NCI-H1436 (cell line): ENCODE measurements at regions not wholly inside any gene's neighbourhood (a gene's known extent, or its start where the extent isn't known, plus 50 kb on each side); places are given as distances from the start of the nearest gene placed in this dataset.
"Not testable (repeated sequence)": the region's sequence is repeated elsewhere in the genome, so short reads cannot be mapped to it uniquely, and the experiment has no call there.

Experiments used
- DNase-seq: peaks from one replicate; lab custom pipeline; 2025; lab: John Stamatoyannopoulos, UW

DNA sequence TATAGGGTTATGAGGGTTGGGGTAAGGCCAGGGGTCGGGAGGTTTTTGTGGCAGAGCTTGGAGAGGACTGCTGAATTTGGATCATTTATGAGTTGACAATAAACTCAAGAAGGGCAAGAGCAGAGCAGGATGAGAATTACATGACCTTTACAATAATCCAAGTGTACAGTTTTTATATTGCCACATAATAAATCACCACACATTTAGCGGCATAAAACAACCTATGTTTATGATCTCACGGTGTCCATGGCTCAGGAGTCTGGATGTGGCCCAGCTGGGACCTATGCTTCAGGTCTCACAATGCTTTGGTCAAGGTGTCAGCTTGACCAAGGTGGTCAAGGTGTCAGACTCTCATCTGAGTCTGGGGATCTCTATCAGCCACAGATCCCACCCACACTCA is 118.3 kb upstream of the WSCD1 start:
- no peak for DNase-seq

GRCh38 chr17:5952518-5952917 is 117.7 kb upstream of the WSCD1 start:
- DNase-seq = peak; percentile 37

GRCh38 chr17:5955764-5956163 is 114.4 kb upstream of the WSCD1 start:
- no peak for DNase-seq

GRCh38 chr17:5958850-5959249 is 111.3 kb upstream of the WSCD1 start:
- DNase-seq = no peak

GRCh38 chr17:5962371-5962770 is 107.8 kb upstream of the WSCD1 start:
- no peak for DNase-seq

- DNase-seq = no peak
Observed at GRCh38 chr17:5971969-5972368, 98.2 kb upstream of the WSCD1 start.

DNA sequence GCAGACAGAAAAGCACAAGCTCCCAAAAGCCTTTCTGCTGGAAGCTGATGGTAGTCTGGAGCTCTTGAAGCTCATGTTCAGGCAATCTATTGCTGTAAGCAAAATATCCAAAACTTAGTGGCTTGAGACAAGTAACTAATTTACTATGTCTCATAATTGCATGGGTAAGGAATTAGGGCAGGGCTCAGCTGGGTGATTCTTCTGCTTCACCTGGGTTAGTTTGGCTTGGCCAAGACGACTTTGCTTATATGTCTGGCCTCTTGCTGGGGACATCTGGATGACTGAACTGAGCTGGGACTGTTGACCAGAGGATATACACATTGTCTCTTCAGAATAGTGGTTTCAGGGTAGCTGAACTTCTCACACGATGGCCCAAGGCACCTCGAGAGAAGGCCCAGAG is 96.8 kb upstream of the WSCD1 start:
- no peak for DNase-seq

- DNase-seq = no peak
Observed at GRCh38 chr17:5975661-5976060, 94.5 kb upstream of the WSCD1 start.

DNA sequence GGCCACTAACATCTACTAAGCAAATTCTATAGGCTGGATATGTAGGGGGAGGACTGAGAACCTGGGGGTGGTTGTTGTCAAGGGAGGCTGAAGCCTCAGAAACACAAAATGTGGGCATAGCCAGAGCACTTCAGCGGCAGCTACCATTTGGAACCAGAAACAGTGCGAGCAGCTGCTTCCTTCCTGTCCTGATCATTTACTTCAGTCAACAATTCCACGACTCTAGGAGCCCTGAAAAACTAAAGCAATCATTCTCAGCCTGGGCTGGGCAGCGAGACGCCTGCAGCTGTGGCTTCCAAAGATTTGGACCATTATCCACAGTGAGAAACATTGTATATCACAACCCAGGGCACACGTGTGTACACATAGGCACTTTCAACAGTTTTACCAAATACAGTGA is 93.9 kb upstream of the WSCD1 start:
- DNase-seq = no peak

DNA sequence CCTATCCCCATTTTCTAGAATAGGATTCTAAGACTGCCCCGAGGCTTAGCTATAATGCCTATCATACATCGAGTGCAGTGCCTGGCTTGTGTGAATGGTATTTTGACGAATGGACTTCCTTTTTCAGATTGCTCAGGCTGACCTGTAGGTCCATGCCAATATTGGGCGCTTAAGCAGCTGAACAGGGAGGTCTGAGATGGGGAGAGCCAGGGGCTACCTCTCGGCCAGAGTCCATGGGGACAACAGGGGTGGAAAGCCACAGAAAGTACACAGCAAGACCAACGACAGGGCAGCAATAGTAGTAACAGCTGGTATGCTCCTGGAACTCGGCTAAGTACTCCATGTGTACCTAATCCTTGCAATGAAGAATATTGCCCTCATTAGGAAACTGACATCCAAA is 91.7 kb upstream of the WSCD1 start:
- DNase-seq = no peak

DNA sequence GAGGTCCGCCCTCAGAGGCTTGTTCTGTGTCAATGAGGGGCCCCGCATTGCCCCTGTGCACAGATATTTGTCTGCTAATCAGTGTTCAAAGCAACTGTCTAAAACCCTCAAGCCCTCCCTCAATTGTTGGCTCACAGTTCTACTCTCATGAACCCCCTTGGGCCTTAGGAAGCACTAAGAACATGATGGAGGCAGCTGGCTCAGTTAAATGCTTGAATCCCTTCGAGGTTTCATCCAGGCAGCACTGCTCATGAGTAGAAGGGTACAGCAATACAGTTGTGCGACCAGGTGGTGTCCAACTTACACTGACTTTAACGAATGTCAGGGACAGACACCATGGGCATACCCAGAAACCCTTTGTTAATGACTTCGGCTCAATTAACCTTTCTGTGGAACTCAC is 89.2 kb upstream of the WSCD1 start:
- no peak for DNase-seq

- no peak for DNase-seq
Observed at GRCh38 chr17:5986644-5987043, 83.5 kb upstream of the WSCD1 start.

DNA sequence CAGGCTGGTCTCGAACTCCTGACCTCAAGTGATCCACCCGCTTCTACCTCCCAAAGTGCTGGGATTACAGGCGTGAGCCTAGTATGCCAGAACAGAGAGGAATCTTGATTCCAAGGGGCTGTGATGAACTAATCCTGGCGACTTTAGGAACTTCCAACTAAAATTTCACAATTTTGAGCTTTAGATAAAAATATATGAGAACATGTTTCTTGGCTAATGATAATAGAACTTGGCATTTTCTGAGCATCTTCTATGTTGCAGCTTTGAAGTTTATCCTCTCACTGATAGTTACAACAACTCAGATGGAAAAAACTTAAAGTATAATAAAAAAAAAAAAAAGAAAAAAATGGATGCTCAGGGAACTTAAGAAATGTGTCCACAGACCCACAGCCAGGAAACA is 69.8 kb upstream of the WSCD1 start:
- no peak for DNase-seq

DNA sequence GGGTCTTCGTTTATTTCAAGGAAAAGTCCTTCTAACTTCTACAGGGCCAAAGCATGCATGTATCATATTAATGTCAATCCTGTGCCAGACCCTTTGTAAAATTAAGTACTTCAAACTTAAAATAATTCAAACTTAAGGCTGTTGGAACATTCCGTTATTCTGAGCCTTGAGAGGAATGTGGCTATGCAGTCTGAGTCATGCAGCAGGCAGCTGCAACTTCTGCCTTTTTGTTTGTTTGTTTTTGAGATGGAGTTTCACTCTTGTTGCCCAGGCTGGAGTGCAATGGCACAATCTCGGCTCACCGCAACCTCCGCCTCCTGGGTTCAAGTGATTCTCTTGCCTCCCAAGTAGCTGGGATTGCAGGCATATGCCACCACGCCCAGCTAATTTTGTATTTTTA is 67.0 kb upstream of the WSCD1 start:
- DNase-seq = not testable (repeated sequence)

GRCh38 chr17:6005939-6006338 is 64.2 kb upstream of the WSCD1 start:
- no peak for DNase-seq

GRCh38 chr17:6011206-6011605 is 59.0 kb upstream of the WSCD1 start:
- DNase-seq = no peak

DNA sequence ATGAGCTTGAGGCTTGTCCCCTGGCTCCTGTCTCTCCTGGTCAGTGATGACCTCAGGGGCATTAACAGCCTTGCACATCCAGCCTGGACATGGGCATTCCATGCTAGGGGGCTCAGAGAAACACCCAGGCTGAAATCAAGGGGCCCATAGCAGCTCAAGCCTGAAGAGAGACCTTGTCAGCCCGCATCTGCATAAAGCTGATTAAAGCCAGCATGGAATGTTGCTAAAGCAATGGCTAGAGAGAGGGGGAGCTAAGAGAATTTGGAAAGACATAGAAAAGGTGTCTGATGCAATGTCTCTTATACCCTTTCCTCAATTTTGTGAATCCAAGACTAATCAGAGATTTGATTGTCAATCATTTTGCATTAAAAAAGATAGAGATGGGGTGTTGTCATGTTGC is 51.4 kb upstream of the WSCD1 start:
- DNase-seq = no peak

- DNase-seq = no peak
Observed at GRCh38 chr17:6019959-6020358, 50.2 kb upstream of the WSCD1 start.

- no peak for DNase-seq
Observed at GRCh38 chr17:6020376-6021010, 49.7 kb upstream of the WSCD1 start.
